ENCODE measurements at regions not wholly inside any gene's neighbourhood (a gene's known extent, or its start where the extent isn't known, plus 50 kb on each side); places are given as distances from the start of the nearest gene placed in this dataset.

DNA sequence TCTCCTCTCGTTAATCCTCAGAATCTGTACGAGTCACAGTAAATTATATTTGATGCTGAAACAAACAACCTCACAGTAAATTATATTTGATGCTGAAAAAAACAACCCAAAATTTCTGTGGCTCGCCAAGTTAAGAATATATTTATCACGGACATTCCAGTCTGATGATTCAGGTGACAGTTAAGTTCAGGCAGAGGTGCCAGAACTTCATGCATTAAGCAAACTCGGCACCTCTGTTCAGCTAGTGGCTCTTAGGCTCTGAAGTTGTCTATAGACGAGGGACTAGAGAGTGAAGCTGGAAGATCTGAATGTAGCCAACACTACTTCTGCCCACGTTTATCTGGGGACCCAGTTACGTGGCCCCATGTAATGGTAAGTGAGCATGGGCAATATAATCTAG lies 132.2 kb upstream of the AGA start:
- no peak for DNase-seq

DNA sequence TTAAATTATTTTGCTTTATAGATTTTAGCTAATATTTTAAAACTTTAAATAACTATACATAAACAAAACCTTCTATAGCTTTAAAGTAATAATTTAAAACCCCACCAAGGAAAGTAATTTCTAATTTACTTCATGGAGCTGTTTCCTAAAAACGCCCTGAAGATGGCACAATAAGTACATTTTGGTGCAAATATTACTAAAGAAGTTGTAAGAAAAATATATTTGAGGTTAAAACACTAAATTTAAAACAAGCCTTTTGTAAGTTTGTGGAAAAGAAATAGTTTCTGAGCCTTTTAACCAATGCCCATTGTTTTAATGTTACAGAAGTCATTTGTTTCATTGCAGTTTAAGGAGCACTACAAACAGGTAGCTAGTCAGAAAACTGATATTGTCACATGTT lies 137.4 kb upstream of the AGA start:
- DNase-seq, result no peak

- DNase-seq, result no peak
Observed at GRCh38 chr4:177582992-177583391, 140.8 kb upstream of the AGA start.

DNA sequence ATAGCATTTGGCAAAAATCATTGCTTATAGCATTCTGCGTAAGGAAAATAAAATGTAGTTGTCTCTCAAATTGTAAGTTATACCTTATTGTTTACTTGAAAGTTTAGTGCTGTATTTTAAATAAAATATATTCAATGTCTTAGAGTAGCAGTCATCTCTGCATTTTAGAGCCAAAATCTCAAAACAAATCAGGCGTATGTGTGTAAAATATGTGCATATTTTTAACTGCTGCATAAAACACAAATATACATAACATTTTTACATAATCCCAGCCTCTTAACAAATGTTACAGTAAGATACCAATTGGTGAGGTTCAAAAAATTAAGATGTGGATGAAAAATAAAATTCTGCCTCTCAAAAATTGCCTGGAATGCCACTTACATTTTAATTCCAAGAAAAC lies 145.8 kb upstream of the AGA start:
- DNase-seq, result no peak

- DNase-seq, result no peak
Observed at GRCh38 chr4:177595386-177595785, 153.1 kb upstream of the AGA start.

GRCh38 chr4:177596035-177596434 lies 153.8 kb upstream of the AGA start:
- DNase-seq, result peak in 2 of 3 donors; percentile 0 to 12

- no peak for DNase-seq
Observed at GRCh38 chr4:177596991-177597390, 154.8 kb upstream of the AGA start.

DNA sequence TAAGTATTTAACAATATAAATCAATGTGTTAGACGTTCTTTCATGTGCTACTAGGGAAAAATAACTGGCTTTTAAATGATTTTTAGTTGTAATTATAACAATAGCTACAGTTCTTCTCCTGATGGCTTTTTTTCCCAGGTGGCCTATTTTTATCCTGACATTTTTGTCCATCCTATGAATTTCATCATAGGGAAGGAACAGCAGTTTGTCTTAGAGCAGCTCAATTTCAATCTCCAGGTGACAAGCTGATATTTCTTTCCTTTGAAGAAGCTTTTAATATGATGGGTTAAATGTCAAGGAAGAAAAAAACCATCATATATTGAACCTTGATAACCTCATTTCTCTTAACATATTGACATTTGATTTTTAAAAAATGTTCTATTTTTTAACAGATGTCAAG lies 163.0 kb upstream of the AGA start:
- DNase-seq, result no peak

- DNase-seq, result no peak
Observed at GRCh38 chr4:177607111-177607573, 164.9 kb upstream of the AGA start.

DNA sequence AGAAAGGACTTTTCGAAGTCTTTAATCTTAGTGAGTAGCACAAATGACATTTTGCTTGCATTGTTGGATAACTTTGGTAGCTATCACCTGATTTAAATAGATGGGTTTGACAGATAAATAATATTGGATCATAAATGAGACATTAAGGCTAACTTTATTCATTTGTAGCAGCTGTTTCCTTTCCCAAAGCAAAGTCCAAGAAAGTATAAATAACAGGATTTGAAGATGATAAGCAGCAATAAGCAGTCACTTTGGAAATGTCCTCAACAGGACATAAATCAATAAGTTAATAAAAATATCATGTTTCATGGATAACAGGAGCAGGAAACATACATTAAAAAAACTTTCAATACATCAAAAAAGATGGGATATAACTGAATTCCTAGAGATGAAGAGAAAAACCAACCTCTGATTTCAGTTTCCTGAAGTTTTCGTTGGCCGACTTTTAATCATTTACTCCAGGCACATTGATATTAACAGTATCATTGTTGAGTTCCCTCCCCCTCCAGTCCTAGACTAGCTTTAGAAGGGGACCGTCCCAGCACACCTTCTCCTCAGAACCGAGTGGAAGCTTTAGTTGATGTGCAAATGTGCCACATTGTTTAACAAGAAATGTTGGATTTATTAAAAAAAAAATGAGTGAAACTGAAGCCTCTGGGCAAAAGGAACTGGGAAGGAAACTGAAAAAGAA lies 169.9 kb upstream of the AGA start:
- no peak for DNase-seq

- DNase-seq, result no peak
Observed at GRCh38 chr4:177612684-177613083, 170.4 kb upstream of the AGA start.

DNA sequence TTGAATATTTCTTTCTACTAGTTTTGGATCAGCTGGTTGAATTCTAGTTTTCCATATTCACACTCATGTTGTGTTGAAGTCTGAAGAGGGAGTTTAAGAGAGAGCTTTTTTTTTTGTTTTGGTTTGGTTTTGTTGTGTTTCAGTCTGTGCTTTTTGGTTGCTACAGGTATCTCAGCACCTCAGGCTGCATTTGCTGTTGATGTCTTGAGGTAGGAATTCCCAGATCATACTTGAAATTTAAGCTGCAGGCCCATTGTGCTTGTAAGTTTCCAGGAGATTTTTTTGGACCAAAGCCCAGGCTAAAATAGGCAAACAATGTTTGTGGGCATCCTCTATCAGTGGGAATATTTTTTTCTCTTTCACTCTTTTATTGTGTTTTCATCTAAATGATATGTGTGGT lies 190.2 kb upstream of the AGA start:
- no peak for DNase-seq

DNA sequence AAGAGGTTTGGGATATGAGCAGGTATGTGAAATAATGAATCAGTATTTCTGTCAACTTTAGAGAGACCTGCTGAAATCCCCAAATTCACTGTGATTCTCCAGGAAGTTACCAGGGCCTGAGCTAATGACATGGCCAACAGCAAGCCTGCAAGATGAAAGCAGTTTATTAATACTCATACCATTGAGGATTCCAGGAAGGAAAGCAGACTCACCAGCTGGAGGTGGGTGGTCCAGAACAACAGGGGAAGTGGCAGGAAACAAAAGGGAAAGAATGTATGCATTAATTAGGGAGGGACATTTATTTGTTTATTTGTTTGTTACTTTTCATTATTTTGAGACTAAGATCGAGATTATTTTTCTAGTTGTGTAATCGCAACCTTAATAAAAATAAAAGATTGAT lies 196.6 kb upstream of the AGA start:
- no peak for DNase-seq

- DNase-seq, result no peak
Observed at GRCh38 chr4:177640864-177641263, 198.6 kb upstream of the AGA start.

- no peak for DNase-seq
Observed at GRCh38 chr4:177660223-177660622, 218.0 kb upstream of the AGA start.

DNA sequence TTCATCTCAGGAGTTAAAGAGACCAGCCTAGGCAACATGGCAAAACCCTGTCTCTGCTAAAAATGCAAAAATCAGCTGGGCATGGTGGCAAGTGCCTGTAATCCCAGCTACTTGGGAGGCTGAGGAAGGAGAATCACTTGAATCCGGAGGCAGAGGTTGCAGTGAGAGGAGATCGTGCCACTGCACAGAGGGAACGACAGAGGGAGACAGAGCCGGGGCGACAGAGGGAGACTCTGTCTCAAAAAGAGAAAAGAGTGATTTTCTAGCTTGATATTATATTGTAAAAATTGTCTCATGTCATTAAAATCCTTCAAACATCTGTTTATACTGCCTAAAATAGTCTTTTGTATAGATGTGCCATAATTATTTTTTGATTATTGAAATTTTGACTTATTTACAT lies 225.4 kb upstream of the AGA start:
- DNase-seq, result no peak

GRCh38 chr4:177671387-177671786 lies 229.2 kb upstream of the AGA start:
- no peak for DNase-seq

- DNase-seq, result no peak
Observed at GRCh38 chr4:177671845-177672244, 229.6 kb upstream of the AGA start.

DNA sequence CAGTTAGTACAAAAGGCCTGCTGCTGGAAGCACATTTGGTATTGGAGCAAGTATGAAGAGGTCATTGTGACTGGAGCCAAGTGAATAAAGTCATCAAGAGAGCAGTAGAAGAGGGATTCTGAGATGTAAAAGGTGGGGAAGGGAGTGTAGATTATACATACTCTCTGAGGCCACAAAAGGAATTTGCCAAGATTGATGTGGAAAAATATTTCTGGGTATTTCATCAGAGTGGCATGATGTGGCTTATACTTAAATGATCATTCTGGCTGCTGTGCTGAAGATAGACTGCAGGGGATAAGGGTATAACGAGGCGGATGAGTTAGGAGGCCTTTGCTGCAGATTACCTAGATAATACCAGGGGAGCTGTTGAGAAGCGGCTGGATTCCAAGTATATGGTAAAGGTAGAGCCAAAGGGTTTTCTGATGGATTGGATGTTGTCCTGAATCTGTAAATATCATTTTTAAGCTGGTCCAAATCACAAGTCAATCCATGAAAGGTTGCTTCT lies 231.8 kb upstream of the AGA start:
- no peak for DNase-seq

GRCh38 chr4:177680308-177680707 lies 238.1 kb upstream of the AGA start:
- DNase-seq, result no peak

GRCh38 chr4:177681902-177682301 lies 239.7 kb upstream of the AGA start:
- no peak for DNase-seq

- DNase-seq, result no peak
Observed at GRCh38 chr4:177687117-177687516, 244.9 kb upstream of the AGA start.

DNA sequence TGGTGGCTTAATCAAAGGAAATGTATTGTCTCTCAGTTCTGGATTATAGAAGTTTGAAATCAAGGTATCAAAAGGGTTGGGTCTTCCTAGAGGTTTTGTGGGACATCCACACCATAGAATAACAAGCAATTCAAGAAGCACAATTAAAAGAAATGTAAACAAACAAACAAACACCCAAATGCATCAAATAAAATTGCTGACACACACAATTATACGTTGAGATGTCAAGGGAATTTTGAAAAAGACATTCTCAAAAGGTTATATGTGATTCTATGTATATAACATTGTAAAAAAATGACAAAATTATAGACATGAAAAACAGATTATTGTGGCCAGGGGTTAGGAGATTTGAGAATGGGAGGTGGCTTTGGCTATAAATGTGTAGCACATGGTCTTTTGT lies 250.7 kb upstream of the AGA start:
- no peak for DNase-seq

DNA sequence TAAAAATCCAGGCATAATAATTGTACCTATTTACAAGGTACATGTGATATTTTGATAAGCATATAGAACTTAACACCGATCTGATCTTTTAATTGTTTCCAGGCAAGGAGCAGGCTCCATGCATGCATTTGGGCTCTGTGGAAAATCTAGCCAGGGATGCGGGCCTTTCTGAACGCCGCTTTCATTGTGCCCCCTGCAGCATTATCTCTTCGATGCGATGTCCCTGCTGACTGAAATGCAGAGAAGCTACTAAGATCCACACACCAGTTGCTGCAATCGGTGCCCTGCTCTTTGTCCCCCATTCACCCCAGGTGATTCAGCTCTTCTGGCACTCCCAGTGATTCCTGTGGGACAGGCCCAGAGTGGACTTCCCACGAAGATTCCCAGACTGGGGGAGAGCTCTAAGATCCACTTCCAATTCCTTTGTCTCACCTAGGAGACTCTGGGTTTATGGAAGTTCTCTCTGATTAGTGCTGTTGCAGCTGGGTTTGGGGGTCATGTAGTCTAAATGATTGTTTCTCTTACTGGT lies 254.3 kb upstream of the AGA start:
- DNase-seq, result no peak

All from suppressor macrophage treated with lipopolysaccharide for 1 hour (primary cell).